Neural progenitor cell (in vitro differentiated cells): ENCODE measurements at regions not wholly inside any gene's neighbourhood (a gene's known extent, or its start where the extent isn't known, plus 50 kb on each side); places are given as distances from the start of the nearest gene placed in this dataset.

Source experiments
- CTCF ChIP-seq: fragments of 200-600 bp; sonication (generic); IDR thresholded peaks from 2 replicates; pipeline ENCODE4 v1.5.1; 2017; ENCODE audit warnings: antibody characterized with exemption, mild to moderate bottlenecking
- EZH2 ChIP-seq: fragments of 200-600 bp; sonication (generic); IDR thresholded peaks from 2 replicates; pipeline ENCODE4 v1.6.1; 2017; ENCODE audit warnings: antibody characterized with exemption, mild to moderate bottlenecking, moderate library complexity
- EZH2phosphoT487 ChIP-seq: fragments of 200-600 bp; sonication (generic); IDR thresholded peaks from 2 replicates; pipeline ENCODE4 v1.6.1; 2017; ENCODE audit warnings: antibody characterized with exemption

- TF ChIP-seq CTCF (no peak), EZH2 (no peak), EZH2phosphoT487 (no peak)
Measured at GRCh38 chr16:85199880-85200279, 87.6 kb upstream of the CIBAR2 start.
